Left ventricle myocardium inferior (tissue), 1 donor: ENCODE measurements at regions not wholly inside any gene's neighbourhood (a gene's known extent, or its start where the extent isn't known, plus 50 kb on each side); places are given as distances from the start of the nearest gene placed in this dataset.

ENCODE experiments used
- DNase-seq: peaks from one replicate; pipeline ENCODE4 v3.0.0-alpha.2; 2020
- H3K27ac ChIP-seq: fragments of 200-600 bp; replicated peaks from 2 replicates; pipeline ENCODE4 v1.8.0; 2021
- H3K27me3 ChIP-seq: fragments of 200-600 bp; 2 replicates; pipeline ENCODE4 v1.8.0; 2021; ENCODE audit warnings: low read depth
- H3K36me3 ChIP-seq: fragments of 200-600 bp; 2 replicates; pipeline ENCODE4 v1.8.0; 2021
- H3K4me1 ChIP-seq: fragments of 200-600 bp; 2 replicates; pipeline ENCODE4 v1.8.0; 2021
- H3K4me3 ChIP-seq: fragments of 200-600 bp; 2 replicates; pipeline ENCODE4 v1.8.0; 2021; ENCODE audit warnings: mild to moderate bottlenecking, moderate library complexity
- H3K9me3 ChIP-seq: fragments of 200-600 bp; replicated peaks from 2 replicates; pipeline ENCODE4 v1.8.0; 2021
- CTCF ChIP-seq: fragments of 200-600 bp; IDR thresholded peaks from 2 replicates; pipeline ENCODE4 v1.8.0; 2021; ENCODE audit warnings: antibody characterized with exemption, mild to moderate bottlenecking, borderline replicate concordance
- intact Hi-C: fragments of 100-400 bp; cut with micrococcal nuclease; formaldehyde crosslinking; loops from one replicate; pipeline ENCODE4 v1.11.0; 2022
- donor health status: DM: no; HTN: yes; CAD: no; lungs with severe emphysema.

GRCh38 chr7:156537006-156537405 is 103.6 kb upstream of the RNF32 start:
- H3K27me3 ChIP-seq: peaks cover 30% of the 10 kb centered on the region
- no peak overlapping the region for H3K4me3 ChIP-seq
- TF ChIP-seq CTCF: no peak
- no peaks in the 10 kb centered on the region for H3K9me3 ChIP-seq
- intact Hi-C loops: no loop called here
- no peak overlapping the region for H3K27ac ChIP-seq
- H3K4me1 ChIP-seq: no peaks in the 10 kb centered on the region
- DNase-seq: no peak
- no peaks in the 10 kb centered on the region for H3K36me3 ChIP-seq

GRCh38 chr7:156534925-156535324 is 105.6 kb upstream of the RNF32 start:
- Histone ChIP-seq H3K4me1 (no peaks in the 10 kb centered on the region), H3K9me3 (no peaks in the 10 kb centered on the region), H3K36me3 (no peaks in the 10 kb centered on the region), H3K27me3 (peaks cover 16% of the 10 kb centered on the region), H3K4me3 (no peak overlapping the region), H3K27ac (no peak overlapping the region)
- intact Hi-C loops: no loop called here
- no peak for DNase-seq
- TF ChIP-seq CTCF: no peak

GRCh38 chr7:156533964-156534363 is 106.6 kb upstream of the RNF32 start:
- TF ChIP-seq CTCF: no peak
- H3K4me3 ChIP-seq: no peak overlapping the region
- H3K27ac ChIP-seq: no peak overlapping the region
- no peaks in the 10 kb centered on the region for H3K4me1 ChIP-seq
- H3K9me3 ChIP-seq: no peaks in the 10 kb centered on the region
- H3K36me3 ChIP-seq: no peaks in the 10 kb centered on the region
- peaks cover 14% of the 10 kb centered on the region for H3K27me3 ChIP-seq
- no peak for DNase-seq
- intact Hi-C loops: no loop called here

GRCh38 chr7:156533420-156533819 is 107.2 kb upstream of the RNF32 start:
- no peak for TF ChIP-seq CTCF
- DNase-seq: no peak

GRCh38 chr7:156532016-156532602 is 108.5 kb upstream of the RNF32 start:
- no peak overlapping the region for H3K27ac ChIP-seq
- no peak for DNase-seq
- H3K9me3 ChIP-seq: no peaks in the 10 kb centered on the region
- H3K4me1 ChIP-seq: no peaks in the 10 kb centered on the region
- intact Hi-C loops: no loop called here
- no peak for TF ChIP-seq CTCF
- peaks cover 20% of the 10 kb centered on the region for H3K27me3 ChIP-seq
- no peaks in the 10 kb centered on the region for H3K36me3 ChIP-seq
- H3K4me3 ChIP-seq: no peak overlapping the region

More at GRCh38 chr7:156533420-156533819, 107.2 kb upstream of the RNF32 start:
- Histone ChIP-seq H3K36me3 (no peaks in the 10 kb centered on the region), H3K27me3 (peaks cover 15% of the 10 kb centered on the region), H3K27ac (no peak overlapping the region), H3K4me3 (no peak overlapping the region), H3K9me3 (no peaks in the 10 kb centered on the region), H3K4me1 (no peaks in the 10 kb centered on the region)
- intact Hi-C loops: no loop called here
